ENCODE measurements at regions not wholly inside any gene's neighbourhood (a gene's known extent, or its start where the extent isn't known, plus 50 kb on each side); places are given as distances from the start of the nearest gene placed in this dataset.

DNA sequence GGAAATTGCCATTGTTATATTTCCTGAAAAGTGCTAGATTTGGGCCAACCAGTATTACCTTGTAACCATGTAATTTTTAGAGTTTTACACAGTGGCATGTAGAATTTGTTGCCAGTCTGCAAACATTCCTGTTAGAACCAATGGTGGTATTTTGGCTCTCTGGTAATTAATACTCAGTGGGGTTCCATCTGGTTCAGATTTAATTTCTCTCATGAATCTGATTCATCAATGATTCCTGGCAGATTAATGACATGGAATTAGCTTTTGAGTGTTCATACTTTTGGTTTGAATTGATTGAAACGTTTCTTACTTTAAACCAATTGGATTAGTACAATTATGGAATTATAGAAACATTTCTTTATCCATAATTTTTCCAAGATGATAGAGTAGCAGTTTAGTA is 93.2 kb downstream of the MC4R start:
- DNase-seq (ENCODE audit: extremely low spot score) = no peak
- no peaks in the 10 kb centered on the region for H3K4me1 ChIP-seq
- H3K27me3 ChIP-seq = no peaks in the 10 kb centered on the region
- no peaks in the 10 kb centered on the region for H3K36me3 ChIP-seq
- TF ChIP-seq, protein P1, sequence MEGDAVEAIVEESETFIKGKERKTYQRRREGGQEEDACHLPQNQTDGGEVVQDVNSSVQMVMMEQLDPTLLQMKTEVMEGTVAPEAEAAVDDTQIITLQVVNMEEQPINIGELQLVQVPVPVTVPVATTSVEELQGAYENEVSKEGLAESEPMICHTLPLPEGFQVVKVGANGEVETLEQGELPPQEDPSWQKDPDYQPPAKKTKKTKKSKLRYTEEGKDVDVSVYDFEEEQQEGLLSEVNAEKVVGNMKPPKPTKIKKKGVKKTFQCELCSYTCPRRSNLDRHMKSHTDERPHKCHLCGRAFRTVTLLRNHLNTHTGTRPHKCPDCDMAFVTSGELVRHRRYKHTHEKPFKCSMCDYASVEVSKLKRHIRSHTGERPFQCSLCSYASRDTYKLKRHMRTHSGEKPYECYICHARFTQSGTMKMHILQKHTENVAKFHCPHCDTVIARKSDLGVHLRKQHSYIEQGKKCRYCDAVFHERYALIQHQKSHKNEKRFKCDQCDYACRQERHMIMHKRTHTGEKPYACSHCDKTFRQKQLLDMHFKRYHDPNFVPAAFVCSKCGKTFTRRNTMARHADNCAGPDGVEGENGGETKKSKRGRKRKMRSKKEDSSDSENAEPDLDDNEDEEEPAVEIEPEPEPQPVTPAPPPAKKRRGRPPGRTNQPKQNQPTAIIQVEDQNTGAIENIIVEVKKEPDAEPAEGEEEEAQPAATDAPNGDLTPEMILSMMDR (IDR thresholded peaks at IDR 0.05) = no peak
- TF ChIP-seq POLR2AphosphoS5 (IDR thresholded peaks at IDR 0.05) (no peak), EP300 (IDR thresholded peaks at IDR 0.05) (no peak), POLR2A (IDR thresholded peaks at IDR 0.05; ENCODE audit: low read depth) (no peak)
- no peak overlapping the region for H3K27ac ChIP-seq (replicated peaks in 1 of 4)
- no peak overlapping the region for H3K4me3 ChIP-seq
- 63% methylated on average over 1 of the region's 1 CpG for WGBS
- no peaks in the 10 kb centered on the region for H3K9me3 ChIP-seq
- intact Hi-C loops (cut with DNase I) = no loop called here

DNA sequence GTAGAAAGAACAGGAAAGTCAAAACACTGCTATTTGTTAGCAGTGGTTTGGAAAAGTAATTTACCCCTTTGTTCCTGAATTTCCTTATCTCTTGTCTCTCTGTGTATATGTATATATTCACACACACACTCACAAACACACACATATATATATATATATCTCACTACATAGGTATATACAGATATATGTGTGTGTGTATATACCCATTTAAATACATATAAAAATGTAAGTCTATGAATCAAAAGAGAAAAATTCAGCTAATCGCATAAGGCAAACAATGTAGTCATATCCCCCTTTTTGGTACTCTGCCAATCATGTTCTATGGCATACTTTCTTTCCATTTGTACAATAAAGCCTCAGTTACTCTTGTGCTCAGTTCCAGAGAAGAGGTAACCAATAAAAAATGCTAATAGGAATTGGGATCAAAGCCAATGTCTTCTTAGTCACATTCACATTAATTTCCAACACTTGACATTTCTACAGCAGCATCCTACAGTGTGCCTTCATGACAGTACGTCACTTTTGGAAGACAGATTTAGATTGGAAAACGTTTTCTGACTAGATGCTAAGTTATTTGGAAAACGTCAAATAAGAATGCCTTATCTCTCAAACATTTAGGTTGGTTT is 94.6 kb downstream of the MC4R start:
- TF ChIP-seq, protein P1 (IDR thresholded peaks at IDR 0.05) = no peak
- no peak for TF ChIP-seq POLR2A (IDR thresholded peaks at IDR 0.05; ENCODE audit: low read depth)
- no peak for TF ChIP-seq POLR2AphosphoS5 (IDR thresholded peaks at IDR 0.05)
- TF ChIP-seq EP300 (IDR thresholded peaks at IDR 0.05) = no peak
- H3K9me3 ChIP-seq = peaks cover 0 to 5% (median 0%) of the 10 kb centered on the region in 4 donors
- WGBS = 54% methylated on average over 4 of the region's 4 CpGs
- H3K4me3 ChIP-seq = no peak overlapping the region
- DNase-seq (ENCODE audit: extremely low spot score) = no peak
- H3K27ac ChIP-seq (replicated peaks in 1 of 4) = no peak overlapping the region
- H3K4me1 ChIP-seq = no peaks in the 10 kb centered on the region
- H3K36me3 ChIP-seq = no peaks in the 10 kb centered on the region
- H3K27me3 ChIP-seq = no peaks in the 10 kb centered on the region
- intact Hi-C loops (cut with DNase I) = no loop called here

DNA sequence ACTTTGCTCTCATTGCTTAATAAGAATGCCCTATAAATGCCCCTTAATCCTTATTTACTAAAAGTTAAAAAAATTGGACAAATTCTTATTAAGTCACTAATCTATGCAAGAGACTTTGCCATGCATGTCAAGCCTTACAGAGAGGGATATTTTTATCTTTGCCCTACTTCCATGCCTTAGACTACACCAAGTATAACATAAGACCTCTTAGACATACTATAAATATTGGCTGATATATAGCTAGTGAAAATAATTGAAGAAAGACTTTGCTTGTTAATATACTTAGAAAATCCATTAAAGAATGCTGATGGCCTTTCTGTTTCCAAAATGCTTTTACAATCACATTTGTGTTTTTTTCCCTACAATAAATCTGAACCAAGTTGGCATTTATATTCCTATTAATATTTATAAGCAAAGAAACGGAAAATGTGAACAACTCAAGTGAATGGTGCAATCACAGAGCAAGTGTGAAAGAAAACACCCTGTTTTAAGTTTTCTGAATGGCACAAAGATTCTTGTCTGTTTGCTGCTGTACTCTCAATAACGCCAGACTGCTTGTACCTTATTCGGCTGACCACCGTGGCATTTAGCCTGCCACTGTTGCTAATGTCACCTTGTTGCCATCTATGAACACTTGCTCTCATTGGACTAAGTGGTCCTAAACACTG is 105.0 kb downstream of the MC4R start:
- peaks cover 0 to 2% (median 0%) of the 10 kb centered on the region in 4 donors for H3K9me3 ChIP-seq
- no peak for DNase-seq (ENCODE audit: extremely low spot score)
- no peaks in the 10 kb centered on the region for H3K27me3 ChIP-seq
- peaks cover 0 to 9% (median 0%) of the 10 kb centered on the region in 4 donors for H3K4me1 ChIP-seq
- H3K27ac ChIP-seq (replicated peaks in 1 of 4) = no peak overlapping the region
- H3K36me3 ChIP-seq = no peaks in the 10 kb centered on the region
- intact Hi-C loops (cut with DNase I) = loop anchor here (10.0 kb wide), 1 partner anchor 57 kb away; no protein-coding TSS in a partner anchor
- H3K4me3 ChIP-seq = no peak overlapping the region
- TF ChIP-seq, protein P1 (IDR thresholded peaks at IDR 0.05) = no peak
- TF ChIP-seq POLR2A (IDR thresholded peaks at IDR 0.05; ENCODE audit: low read depth) = no peak
- no peak for TF ChIP-seq EP300 (IDR thresholded peaks at IDR 0.05)
- WGBS = 82% methylated on average over 4 of the region's 4 CpGs

DNA sequence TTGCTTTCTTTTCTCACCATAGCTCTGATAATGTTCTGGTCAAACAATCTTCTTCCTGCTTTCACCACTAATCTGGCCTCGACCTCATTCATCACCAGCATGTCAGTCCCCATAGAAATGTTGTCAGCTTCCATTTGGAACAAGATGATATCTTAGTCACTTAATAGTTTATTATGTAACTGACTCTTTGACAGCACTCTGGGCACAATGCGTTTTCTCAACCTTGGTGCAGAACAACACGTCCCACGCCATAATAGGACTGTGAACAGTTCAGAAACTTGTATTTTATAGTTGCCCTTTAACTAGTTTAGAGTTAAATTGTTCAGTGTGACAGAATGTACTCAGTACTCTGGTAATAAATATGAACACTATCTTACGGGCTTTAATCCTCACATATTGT is 106.0 kb downstream of the MC4R start:
- no peak overlapping the region for H3K27ac ChIP-seq (replicated peaks in 1 of 4)
- 78% methylated on average over 5 of the region's 5 CpGs for WGBS
- H3K4me1 ChIP-seq = peaks cover 0 to 9% (median 0%) of the 10 kb centered on the region in 4 donors
- no peak overlapping the region for H3K4me3 ChIP-seq
- intact Hi-C loops (cut with DNase I) = loop anchor here (10.0 kb wide), 1 partner anchor 58 kb away; no protein-coding TSS in a partner anchor
- TF ChIP-seq POLR2A (IDR thresholded peaks at IDR 0.05; ENCODE audit: low read depth) (no peak), EP300 (IDR thresholded peaks at IDR 0.05) (no peak), POLR2AphosphoS5 (IDR thresholded peaks at IDR 0.05) (no peak)
- TF ChIP-seq, protein P1 (IDR thresholded peaks at IDR 0.05) = no peak
- no peaks in the 10 kb centered on the region for H3K36me3 ChIP-seq
- DNase-seq (ENCODE audit: extremely low spot score) = no peak
- no peaks in the 10 kb centered on the region for H3K9me3 ChIP-seq
- H3K27me3 ChIP-seq = no peaks in the 10 kb centered on the region
